Activated T-cell treated with anti-CD3 and anti-CD28 coated beads, Interleukin-2, amount 50 U/mL, for 4 hours (primary cell): ENCODE measurements at regions not wholly inside any gene's neighbourhood (a gene's known extent, or its start where the extent isn't known, plus 50 kb on each side); places are given as distances from the start of the nearest gene placed in this dataset.
"Not testable (repeated sequence)": the region's sequence is repeated elsewhere in the genome, so short reads cannot be mapped to it uniquely, and the experiment has no call there.

Experiments used
- ATAC-seq, 2 donors: fragments of 200-7000 bp; cut with Tn5 transposase; one replicate each; pipeline ENCODE4 v1.10.0; 2021
- DNase-seq: peaks from one replicate; pipeline ENCODE4 v3.0.0-alpha.2; 2020
- H3K27me3 Mint-ChIP-seq: one replicate; pipeline ENCODE4 v1.8.0; 2021; ENCODE audit warnings: low read depth, mixed read lengths
- H3K36me3 Mint-ChIP-seq: one replicate; pipeline ENCODE4 v1.8.0; 2022; ENCODE audit warnings: mixed read lengths; ENCODE audit not compliant: insufficient read depth
- H3K4me1 Mint-ChIP-seq: one replicate; pipeline ENCODE4 v1.8.0; 2021; ENCODE audit warnings: low read depth, mixed read lengths
- H3K4me3 Mint-ChIP-seq: one replicate; pipeline ENCODE4 v1.8.0; 2021; ENCODE audit warnings: mild to moderate bottlenecking, moderate library complexity, mixed read lengths
- H3K9me3 Mint-ChIP-seq: one replicate; pipeline ENCODE4 v1.8.0; 2021; ENCODE audit warnings: mixed read lengths

DNA sequence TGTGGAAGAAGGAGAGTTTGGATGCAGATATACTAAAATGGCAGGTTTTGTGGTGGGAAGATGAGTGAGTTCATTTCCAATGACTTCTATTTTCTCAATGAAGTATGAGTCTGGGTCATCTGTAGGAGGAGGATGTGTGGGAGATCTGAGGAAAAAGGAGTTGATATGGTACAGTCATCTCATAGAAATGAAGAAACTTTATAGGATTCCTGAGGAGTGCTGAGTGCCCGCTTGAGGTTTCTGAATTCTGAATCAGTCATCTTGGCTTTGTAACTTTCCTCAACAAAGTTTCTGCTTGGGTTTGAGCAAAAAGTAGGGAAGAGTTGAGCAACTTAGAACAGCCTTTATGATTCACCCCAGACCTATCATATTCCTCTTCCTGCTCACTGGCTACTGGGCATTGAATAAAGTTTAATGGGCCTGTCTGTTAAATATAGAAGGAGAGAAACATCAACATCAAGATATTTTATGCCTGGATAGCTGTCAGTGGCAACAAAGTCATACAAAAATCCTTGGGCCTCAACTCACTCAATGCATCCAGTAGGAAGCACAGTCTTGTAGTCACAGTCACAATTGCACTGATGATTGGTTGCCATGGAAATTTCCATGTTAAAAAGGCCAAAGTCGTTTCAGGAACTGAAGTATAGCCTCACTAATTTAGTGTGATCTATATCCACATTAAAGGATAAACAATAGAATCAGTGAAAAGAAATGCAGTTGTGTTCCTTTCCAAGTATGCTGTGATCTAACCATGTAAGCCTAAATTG is 284.7 kb downstream of the DUSP6 start:
- no peak for ATAC-seq
- Mint-ChIP-seq H3K27me3 (peaks cover 5% of the 10 kb centered on the region), H3K4me1 (peaks cover 41% of the 10 kb centered on the region), H3K4me3 (no peak overlapping the region), H3K9me3 (no peaks in the 10 kb centered on the region), H3K36me3 (no peaks in the 10 kb centered on the region)
- no peak for DNase-seq

GRCh38 chr12:89064780-89065179 is 287.5 kb downstream of the DUSP6 start:
- peaks cover 5% of the 10 kb centered on the region for H3K27me3 Mint-ChIP-seq
- no peaks in the 10 kb centered on the region for H3K9me3 Mint-ChIP-seq
- no peak for DNase-seq
- peaks cover 29% of the 10 kb centered on the region for H3K4me1 Mint-ChIP-seq
- no peaks in the 10 kb centered on the region for H3K36me3 Mint-ChIP-seq
- no peak overlapping the region for H3K4me3 Mint-ChIP-seq
- peak; percentile 74 to 82 for ATAC-seq

DNA sequence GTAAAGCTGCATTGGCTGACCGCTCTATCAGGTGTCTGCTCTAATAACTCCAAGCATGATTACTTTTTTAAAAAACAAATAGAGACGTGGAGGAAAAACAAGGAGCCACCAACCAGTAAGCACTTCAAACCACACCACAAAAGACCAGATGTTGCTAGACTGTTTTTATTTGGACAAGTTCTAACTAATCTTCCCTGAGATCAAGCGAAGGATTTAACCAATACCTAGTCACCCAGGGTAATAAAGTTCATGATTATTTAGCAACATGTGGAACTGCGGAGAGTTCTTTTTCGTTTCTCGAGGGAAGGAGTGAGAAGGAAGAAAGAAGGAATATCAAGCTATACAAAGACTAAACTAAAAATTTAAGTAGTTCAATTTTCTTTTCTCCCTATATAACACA is 288.1 kb downstream of the DUSP6 start:
- Mint-ChIP-seq H3K27me3 (peaks cover 1% of the 10 kb centered on the region), H3K9me3 (no peaks in the 10 kb centered on the region), H3K4me3 (no peak overlapping the region), H3K36me3 (no peaks in the 10 kb centered on the region), H3K4me1 (peaks cover 31% of the 10 kb centered on the region)
- no peak for DNase-seq
- ATAC-seq, result no peak

- ATAC-seq (no peak), DNase-seq (no peak)
- no peaks in the 10 kb centered on the region for H3K9me3 Mint-ChIP-seq
- no peak overlapping the region for H3K4me3 Mint-ChIP-seq
- peaks cover 1% of the 10 kb centered on the region for H3K27me3 Mint-ChIP-seq
- no peaks in the 10 kb centered on the region for H3K36me3 Mint-ChIP-seq
- peaks cover 33% of the 10 kb centered on the region for H3K4me1 Mint-ChIP-seq
Measured at GRCh38 chr12:89062996-89063395, 289.3 kb downstream of the DUSP6 start.

- Mint-ChIP-seq H3K36me3 (no peaks in the 10 kb centered on the region), H3K27me3 (peaks cover 1% of the 10 kb centered on the region), H3K4me3 (no peak overlapping the region), H3K9me3 (no peaks in the 10 kb centered on the region), H3K4me1 (peaks cover 17% of the 10 kb centered on the region)
- ATAC-seq (no peak), DNase-seq (no peak)
Measured at GRCh38 chr12:89059721-89060541, 292.4 kb downstream of the DUSP6 start.

DNA sequence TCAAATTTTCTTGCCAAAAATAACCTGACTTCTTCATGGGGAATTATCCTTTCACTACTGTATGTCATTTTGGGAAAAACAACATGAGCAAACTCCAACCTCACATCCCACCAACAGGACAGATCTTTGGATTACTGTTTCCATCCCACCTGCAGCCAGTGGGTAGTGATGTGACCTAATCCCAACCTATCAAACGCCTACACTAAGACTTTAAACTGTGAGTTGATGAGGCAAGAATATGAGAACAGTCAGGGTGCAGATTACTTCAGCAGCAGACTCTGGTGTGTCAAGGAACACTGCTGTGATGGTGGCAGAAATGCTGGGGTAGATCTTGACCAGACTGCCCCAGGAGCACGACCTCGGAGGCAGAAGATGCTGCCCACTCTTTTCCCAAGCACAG is 293.2 kb downstream of the DUSP6 start:
- no peak overlapping the region for H3K4me3 Mint-ChIP-seq
- H3K4me1 Mint-ChIP-seq, result peaks cover 13% of the 10 kb centered on the region
- no peak for DNase-seq
- no peaks in the 10 kb centered on the region for H3K36me3 Mint-ChIP-seq
- no peak for ATAC-seq
- H3K27me3 Mint-ChIP-seq, result peaks cover 1% of the 10 kb centered on the region
- no peaks in the 10 kb centered on the region for H3K9me3 Mint-ChIP-seq

DNA sequence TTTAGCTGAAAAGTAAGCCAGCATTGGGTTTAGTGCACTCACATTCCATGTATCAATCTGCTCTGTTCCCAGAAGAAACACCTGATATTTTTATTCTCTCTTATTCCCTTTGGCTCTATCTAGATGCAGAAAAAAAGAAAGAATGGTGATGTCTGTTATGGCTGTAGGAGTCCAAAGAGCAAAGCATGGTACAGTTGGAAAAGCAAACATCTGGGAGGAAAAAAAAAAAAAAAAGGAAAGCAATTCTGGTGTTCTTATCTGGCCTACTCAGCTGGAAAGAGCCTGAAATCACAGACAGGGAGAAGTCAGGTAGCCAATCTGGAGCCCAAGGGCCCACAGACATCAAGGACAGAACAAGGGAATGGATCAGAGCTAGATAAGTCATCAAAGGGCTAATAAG is 293.9 kb downstream of the DUSP6 start:
- H3K4me1 Mint-ChIP-seq, result peaks cover 14% of the 10 kb centered on the region
- H3K4me3 Mint-ChIP-seq, result no peak overlapping the region
- ATAC-seq (no peak), DNase-seq (no peak)
- H3K27me3 Mint-ChIP-seq, result no peaks in the 10 kb centered on the region
- no peaks in the 10 kb centered on the region for H3K9me3 Mint-ChIP-seq
- peaks cover 3% of the 10 kb centered on the region for H3K36me3 Mint-ChIP-seq

GRCh38 chr12:89053817-89054216 is 298.5 kb downstream of the DUSP6 start:
- not testable (repeated sequence) for H3K36me3 Mint-ChIP-seq, DNase-seq, H3K4me3 Mint-ChIP-seq, H3K27me3 Mint-ChIP-seq, ATAC-seq, H3K4me1 Mint-ChIP-seq, H3K9me3 Mint-ChIP-seq

DNA sequence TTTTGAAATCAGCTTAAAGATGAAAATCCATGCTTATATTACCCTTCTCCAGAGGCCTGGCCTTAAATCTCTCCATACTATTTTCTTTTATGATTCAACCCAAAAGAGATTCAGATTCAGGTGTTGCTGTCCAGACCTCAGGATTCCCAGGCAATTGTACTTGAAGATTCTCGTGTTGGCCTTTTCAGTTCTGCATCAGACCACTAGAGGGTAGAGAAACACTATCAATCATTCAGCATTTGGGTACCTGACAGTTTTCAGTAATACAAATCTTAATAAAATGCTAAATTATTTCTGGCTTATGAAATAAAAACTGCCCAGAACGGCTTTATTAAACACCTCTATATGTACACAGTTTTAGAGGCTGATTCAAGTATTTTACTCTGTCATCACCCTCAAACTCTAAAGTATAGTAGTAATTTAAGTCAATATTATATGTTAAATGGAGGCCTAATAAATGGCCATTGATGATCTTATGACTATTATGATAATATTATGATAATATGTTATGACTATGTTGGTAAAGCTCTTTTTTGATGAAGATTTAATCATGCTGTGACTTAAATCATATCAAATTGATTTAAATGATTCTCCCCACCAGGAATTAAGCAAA is 301.1 kb downstream of the DUSP6 start:
- H3K4me1 Mint-ChIP-seq, result peaks cover 10% of the 10 kb centered on the region
- peak; percentile 51 to 62 for ATAC-seq
- H3K27me3 Mint-ChIP-seq, result no peaks in the 10 kb centered on the region
- H3K9me3 Mint-ChIP-seq, result no peaks in the 10 kb centered on the region
- peaks cover 3% of the 10 kb centered on the region for H3K36me3 Mint-ChIP-seq
- H3K4me3 Mint-ChIP-seq, result no peak overlapping the region
- DNase-seq, result no peak

DNA sequence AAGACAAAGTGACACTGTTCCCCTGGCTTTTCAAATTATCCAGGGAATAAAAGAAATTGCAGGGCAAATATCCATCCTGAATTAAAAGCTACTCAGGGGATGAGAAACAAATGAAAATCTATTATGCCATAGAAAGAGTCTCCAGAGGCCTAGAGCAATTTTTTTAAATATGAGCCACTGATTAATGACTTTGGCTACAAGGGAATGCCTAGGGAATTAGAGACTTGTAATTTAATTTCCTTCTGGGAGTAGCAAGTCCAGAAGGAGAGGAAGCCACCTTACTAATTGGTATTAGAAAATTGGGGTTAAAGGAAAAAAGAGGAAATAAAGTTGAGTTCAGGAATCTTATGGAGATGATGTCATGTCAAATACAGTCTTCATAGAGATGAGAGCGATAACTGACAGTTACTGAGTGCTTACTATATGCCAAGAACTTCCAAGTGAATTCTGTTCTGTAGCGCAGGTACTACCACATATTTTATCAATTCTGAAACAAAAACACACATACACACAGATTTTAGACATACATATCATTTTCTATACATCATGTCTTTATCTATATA is 304.4 kb downstream of the DUSP6 start:
- no peak for DNase-seq
- Mint-ChIP-seq H3K4me3 (no peak overlapping the region), H3K36me3 (no peaks in the 10 kb centered on the region), H3K9me3 (no peaks in the 10 kb centered on the region), H3K4me1 (peaks cover 8% of the 10 kb centered on the region), H3K27me3 (no peaks in the 10 kb centered on the region)
- no peak for ATAC-seq

DNA sequence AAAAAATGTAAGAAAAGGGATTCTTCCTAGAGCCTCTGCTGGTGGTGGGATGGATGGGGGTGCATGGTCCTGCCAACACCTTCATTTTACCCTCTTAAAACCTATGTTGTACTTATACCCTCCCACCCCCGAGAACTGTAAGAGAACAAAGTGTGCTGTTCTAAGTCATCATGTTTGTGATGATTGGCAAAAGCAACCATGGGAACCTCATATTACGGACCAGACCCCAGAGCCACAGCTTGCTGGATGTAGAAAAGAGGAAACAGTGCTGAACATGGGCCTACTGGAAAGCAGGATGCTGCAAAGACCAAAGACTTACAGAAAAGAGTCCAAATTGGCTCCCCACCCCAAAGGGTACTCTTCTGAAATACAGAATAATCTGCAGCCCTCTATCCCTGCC is 311.2 kb downstream of the DUSP6 start:
- peaks cover 2% of the 10 kb centered on the region for H3K27me3 Mint-ChIP-seq
- ATAC-seq (no peak), DNase-seq (no peak)
- H3K36me3 Mint-ChIP-seq, result peaks cover 3% of the 10 kb centered on the region
- H3K9me3 Mint-ChIP-seq, result peaks cover 8% of the 10 kb centered on the region
- peaks cover 58% of the 10 kb centered on the region for H3K4me1 Mint-ChIP-seq
- H3K4me3 Mint-ChIP-seq, result no peak overlapping the region

DNA sequence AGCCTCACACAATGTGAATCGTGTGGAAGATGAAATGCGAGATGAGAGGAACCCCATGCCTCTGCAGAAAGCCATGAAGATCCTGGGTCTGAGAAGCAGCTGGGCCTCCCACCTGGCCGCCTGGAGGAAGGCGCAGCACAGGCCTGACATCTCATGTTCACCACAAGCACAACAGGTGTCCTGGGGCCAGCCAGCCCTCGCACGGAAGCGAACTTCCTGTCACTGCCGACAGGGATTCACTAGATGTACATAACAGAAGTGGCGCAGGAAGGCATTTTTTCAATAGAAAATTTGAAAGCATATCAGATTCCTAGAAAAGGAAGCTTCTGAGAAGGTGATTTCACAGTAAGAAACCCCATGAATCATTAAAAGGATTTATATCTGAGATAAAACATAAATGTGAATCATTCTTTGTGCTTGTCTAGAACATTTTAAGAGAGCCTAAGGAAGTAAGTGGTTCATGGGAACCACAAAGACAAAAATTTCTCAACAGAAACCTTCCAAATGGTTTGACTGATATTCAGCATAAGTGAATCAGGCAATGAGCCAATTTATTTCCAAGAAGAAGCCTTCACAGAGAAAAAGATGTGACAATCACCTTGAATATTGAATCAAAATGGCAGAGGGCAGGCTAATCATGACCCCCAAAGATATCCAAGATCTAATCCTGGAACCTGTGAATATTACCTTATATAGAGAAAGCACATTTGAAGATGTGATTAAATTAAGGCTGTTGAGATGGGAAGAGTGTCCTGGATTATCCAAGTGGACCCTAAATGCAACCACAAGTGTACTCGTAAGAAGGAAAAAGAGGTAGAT is 311.9 kb downstream of the DUSP6 start:
- peak; percentile 81 to 83 for ATAC-seq
- DNase-seq, result peak; percentile 70
- H3K4me1 Mint-ChIP-seq, result peaks cover 58% of the 10 kb centered on the region
- peaks cover 3% of the 10 kb centered on the region for H3K36me3 Mint-ChIP-seq
- peak overlapping the region; percentile 55 for H3K4me3 Mint-ChIP-seq
- H3K27me3 Mint-ChIP-seq, result peaks cover 2% of the 10 kb centered on the region
- H3K9me3 Mint-ChIP-seq, result peaks cover 8% of the 10 kb centered on the region

DNA sequence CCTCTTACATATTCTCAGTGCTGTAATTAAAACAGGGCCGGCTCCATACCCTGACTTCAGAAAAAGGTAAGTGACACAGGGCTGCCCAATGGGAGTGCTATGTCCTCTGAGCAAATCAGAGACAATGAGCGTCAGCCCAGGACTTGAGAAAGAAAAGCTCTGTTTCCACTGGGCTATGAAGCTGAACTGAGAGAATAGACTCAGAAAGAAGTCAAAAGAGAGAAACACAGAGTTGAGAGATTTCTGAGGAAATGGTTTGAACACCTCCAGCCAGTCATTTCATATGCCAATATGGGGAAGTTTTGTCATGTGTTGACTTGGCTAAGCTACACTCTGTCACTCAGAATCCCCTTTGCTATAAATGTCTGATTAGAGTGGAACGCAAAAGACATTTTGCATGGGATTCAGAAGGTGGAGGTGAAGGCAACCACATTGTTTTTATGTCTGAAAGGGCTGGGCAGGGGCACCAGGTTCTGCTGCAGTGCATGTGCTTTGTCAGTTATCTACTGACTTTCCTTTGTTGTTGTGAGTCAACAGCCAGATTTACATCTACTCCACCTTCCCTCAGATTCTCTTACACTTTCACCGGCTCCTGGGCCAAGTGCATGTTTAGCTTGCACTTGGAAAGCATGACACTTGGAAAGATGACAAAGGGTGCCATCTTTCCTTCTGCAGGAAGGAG is 313.3 kb downstream of the DUSP6 start:
- Mint-ChIP-seq H3K36me3 (peaks cover 3% of the 10 kb centered on the region), H3K4me1 (peaks cover 58% of the 10 kb centered on the region), H3K27me3 (peaks cover 2% of the 10 kb centered on the region), H3K9me3 (peaks cover 8% of the 10 kb centered on the region), H3K4me3 (peak overlapping the region; percentile 22)
- DNase-seq (no peak), ATAC-seq (peak; percentile 58 to 67)
